Omental fat pad (tissue), 3 donors: ENCODE measurements at regions not wholly inside any gene's neighbourhood (a gene's known extent, or its start where the extent isn't known, plus 50 kb on each side); places are given as distances from the start of the nearest gene placed in this dataset.
"Not testable (repeated sequence)": the region's sequence is repeated elsewhere in the genome, so short reads cannot be mapped to it uniquely, and the experiment has no call there.

Experiments used
- ATAC-seq: fragments of 150-250 bp; one replicate; pipeline ENCODE4 v1.9.1; 2016; ENCODE audit warnings: mild to moderate bottlenecking, moderate library complexity; ENCODE audit not compliant: low FRiP score
- DNase-seq: peaks from one replicate; pipeline ENCODE4 v3.0.0-alpha.2; 2019; ENCODE audit warnings: low spot score
- TF ChIP-seq, protein P1 (sequence below), 3 donors: fragments of 450-650 bp; IDR thresholded peaks; one replicate each; pipeline ENCODE4 v1.5.1; 2016 to 2017; ENCODE audit warnings: antibody characterized with exemption in 3 of 3, mild to moderate bottlenecking in 3 of 3, moderate library complexity in 2 of 3

DNA sequence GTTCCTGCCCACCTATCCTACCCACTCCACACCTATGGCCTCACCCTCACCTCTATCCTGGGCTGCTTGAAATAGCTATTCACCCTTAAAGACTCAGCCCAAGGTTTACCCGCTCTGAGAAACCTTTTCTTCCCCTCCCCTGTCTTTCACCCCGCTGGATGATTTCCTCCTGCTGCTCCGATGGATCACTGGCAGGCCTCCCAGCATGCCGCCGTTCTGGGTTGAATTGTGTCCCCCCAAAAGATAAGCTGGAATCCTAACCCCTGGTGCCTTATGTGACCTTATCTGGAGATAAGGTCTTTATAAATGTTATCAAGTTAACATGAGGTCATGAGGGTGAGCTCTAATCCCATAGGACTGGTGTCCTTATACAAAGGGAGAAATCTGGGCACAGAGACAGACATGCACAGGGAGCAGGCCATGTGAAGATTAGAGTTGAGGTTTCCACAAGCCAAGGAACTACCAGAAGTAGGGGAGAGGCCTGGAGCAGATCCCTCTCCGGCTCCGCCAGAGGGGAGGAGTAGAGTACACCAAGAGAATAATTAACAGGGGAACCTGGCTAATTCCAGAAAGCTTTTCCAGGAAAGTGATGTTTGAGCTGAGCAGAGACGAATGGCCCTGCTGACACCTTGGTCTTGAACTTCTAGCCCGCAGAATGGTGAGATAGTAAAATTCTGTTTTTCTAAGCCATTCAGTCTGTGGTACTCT is 110.0 kb upstream of the SERBP1 start:
- DNase-seq (no peak), ATAC-seq (no peak)
- TF ChIP-seq, protein P1, sequence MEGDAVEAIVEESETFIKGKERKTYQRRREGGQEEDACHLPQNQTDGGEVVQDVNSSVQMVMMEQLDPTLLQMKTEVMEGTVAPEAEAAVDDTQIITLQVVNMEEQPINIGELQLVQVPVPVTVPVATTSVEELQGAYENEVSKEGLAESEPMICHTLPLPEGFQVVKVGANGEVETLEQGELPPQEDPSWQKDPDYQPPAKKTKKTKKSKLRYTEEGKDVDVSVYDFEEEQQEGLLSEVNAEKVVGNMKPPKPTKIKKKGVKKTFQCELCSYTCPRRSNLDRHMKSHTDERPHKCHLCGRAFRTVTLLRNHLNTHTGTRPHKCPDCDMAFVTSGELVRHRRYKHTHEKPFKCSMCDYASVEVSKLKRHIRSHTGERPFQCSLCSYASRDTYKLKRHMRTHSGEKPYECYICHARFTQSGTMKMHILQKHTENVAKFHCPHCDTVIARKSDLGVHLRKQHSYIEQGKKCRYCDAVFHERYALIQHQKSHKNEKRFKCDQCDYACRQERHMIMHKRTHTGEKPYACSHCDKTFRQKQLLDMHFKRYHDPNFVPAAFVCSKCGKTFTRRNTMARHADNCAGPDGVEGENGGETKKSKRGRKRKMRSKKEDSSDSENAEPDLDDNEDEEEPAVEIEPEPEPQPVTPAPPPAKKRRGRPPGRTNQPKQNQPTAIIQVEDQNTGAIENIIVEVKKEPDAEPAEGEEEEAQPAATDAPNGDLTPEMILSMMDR (IDR thresholded peaks at IDR 0.05), result no peak

DNA sequence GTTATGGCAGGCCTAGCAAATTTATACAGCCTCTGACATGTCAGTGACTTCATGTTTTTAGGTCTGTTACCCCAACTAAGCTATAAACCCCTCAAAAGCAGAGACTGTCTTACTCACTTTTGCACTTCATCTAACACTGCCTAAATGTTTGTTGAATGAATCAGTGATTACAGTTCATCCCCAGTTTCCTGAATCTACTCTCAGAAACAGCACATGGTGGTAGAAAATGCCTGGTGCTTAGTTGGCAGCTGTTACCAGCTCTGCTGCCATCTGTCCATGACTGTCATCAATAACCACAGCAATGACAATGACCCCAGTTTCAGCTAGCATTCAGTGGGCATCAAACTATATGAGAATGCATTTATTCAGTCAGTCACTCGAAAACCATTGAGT is 110.5 kb upstream of the SERBP1 start:
- no peak for ATAC-seq
- TF ChIP-seq, protein P1 (IDR thresholded peaks at IDR 0.05), result no peak

DNA sequence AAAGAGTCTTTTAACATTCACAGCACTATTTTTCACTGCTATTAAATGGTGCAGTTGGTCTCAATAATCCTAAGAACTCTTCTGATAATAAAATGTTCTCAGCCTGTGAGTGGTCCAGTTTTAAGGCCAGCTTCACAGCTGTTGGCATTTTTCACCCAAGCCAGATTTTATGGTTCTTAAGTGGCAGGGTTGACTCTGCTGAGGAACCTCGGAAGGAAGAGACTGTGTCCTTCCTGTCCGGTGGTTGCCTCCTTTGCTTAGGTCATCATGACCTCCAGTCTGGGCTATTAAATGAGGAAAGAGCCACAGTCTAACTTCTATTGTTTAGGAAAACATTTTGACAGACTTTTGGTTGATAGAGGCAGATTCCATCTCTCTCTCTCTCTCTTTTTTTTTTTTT is 112.5 kb upstream of the SERBP1 start:
- no peak for ATAC-seq
- DNase-seq, result no peak
- TF ChIP-seq, protein P1 (IDR thresholded peaks at IDR 0.05), result no peak

More for the DNA sequence above, 110.5 kb upstream of the SERBP1 start:
- no peak for DNase-seq

DNA sequence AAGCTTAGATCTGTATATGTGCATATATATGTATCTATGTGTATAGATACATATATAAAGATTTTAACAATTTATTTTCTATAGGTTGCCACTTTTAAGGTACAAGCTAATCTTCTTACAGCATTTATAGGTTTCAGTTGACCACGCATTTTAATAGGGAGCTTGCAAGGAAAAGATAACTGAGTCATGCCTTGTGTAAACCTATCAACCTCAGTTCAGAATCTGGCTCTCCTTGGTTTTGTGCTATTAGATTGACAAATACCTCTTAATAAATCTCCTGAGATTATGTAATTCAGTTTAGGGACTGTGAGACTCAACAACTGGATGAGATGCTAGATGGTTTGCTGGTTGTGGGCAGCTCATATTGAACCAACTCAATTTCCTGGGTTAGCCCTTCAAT is 114.7 kb upstream of the SERBP1 start:
- ATAC-seq (no peak), DNase-seq (no peak)
- TF ChIP-seq, protein P1 (IDR thresholded peaks at IDR 0.05), result no peak

DNA sequence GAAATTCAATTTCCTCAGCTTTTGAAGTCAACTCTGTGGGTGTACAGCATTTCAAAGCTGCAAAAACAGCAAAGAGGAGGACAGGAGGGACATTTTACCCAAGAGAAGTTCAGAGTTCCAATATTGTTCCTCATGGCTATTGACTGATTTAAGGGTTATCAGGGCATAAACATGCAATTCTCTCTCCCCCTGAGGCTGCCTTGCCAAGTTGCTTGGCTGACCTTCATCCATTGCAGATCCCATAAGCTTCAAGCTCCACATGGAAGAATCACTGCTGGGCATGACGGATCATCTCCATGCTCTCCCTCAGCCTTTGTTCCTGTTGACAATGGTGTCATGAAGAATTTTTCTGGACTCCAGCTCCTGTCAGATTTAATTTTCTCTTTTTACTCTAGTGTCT is 115.2 kb upstream of the SERBP1 start:
- DNase-seq (no peak), ATAC-seq (no peak)
- TF ChIP-seq, protein P1 (IDR thresholded peaks at IDR 0.05), result no peak

DNA sequence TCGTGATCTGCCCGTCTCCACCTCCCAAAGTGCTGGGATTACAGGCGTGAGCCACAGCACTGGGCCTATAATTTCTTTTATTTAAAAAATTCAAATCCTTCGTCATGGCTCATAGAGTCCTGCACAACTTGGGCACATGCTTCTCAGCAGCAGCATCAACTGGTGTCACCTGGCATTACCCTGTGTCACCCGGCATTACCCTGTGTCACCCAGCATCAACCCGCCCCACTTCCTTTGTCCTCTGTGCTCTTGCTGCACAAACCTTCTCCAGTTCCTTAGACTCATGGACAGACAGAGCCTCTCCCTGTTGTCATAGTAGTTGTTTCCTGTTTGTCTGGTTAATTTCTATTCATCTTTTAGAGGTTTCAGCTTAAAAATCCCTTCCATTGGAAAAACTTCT is 121.2 kb upstream of the SERBP1 start:
- TF ChIP-seq, protein P1 (IDR thresholded peaks at IDR 0.05), result no peak
- ATAC-seq (no peak), DNase-seq (no peak)

DNA sequence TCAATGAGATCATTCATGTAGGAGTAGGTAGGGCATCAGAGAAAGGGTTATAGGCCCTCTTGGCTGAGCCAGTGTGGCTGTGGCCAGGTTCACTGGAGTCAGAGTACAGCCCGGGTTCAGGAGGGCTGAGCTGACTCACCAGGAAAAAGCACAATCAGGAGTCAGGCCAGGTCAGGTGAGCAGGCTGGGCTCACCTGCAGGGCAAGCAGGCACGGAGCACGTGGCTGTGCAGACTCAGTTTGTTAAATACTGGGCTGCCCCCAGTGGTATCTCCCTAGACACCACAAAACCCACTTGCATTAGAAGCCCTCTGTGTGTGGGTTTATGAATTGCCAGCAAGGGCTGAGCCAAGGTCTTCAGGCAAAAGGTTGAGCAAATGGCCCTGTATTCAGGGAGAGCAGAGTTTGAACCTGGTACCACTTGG is 122.1 kb upstream of the SERBP1 start:
- ATAC-seq (no peak), DNase-seq (no peak)
- TF ChIP-seq, protein P1 (IDR thresholded peaks at IDR 0.05), result no peak

DNA sequence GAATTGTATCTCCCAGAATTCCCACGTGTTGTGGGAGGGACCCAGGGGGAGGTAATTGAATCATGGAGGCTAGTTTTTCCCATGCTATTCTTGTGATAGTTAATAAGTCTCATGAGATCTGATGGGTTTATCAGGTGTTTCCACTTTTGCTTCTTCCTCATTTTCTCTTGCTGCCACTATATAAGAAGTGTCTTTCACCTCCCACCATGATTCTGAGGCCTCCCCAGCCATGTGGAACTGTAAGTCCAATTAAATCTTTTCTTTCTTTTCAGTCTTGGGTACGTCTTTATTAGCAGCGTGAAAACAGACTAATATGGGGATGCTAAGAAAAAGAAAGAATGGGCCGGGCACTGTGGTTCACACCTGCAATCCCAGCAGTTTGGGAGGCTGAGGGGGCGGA is 124.0 kb upstream of the SERBP1 start:
- not testable (repeated sequence) for ATAC-seq, DNase-seq
